ENCODE measurements at regions not wholly inside any gene's neighbourhood (a gene's known extent, or its start where the extent isn't known, plus 50 kb on each side); places are given as distances from the start of the nearest gene placed in this dataset.

- TF ChIP-seq EZH2 (IDR thresholded peaks at IDR 0.05; ENCODE audit: low read depth) = no peak
- TF ChIP-seq CTCF (conservative IDR thresholded peaks at IDR 0.05) = no peak
These were observed 569.8 kb upstream of the NRXN1 start for GRCh38 chr2:51601706-51602105.

Data from PC-9 (cell line).